ENCODE measurements at regions not wholly inside any gene's neighbourhood (a gene's known extent, or its start where the extent isn't known, plus 50 kb on each side); places are given as distances from the start of the nearest gene placed in this dataset.

GRCh38 chr4:166312166-166312565 is 439.1 kb downstream of the TLL1 start:
- Mint-ChIP-seq H3K4me1 (no peaks in the 10 kb centered on the region), H3K27ac (no peak overlapping the region), H3K9me3 (peaks cover 7% of the 10 kb centered on the region), H3K4me3 (no peak overlapping the region), H3K27me3 (no peaks in the 10 kb centered on the region), H3K36me3 (ENCODE audit: low read depth) (no peaks in the 10 kb centered on the region)
- POLR2A ChIA-PET: no interaction called here
- no peak for TF ChIP-seq CTCF (IDR thresholded peaks at IDR 0.05)
- CTCF ChIA-PET: no interaction called here
- intact Hi-C loops (cut with micrococcal nuclease): no loop called here
- DNase-seq: no peak
- no peak for ATAC-seq (ENCODE audit: low read depth)

GRCh38 chr4:166314902-166315301 is 441.9 kb downstream of the TLL1 start:
- no peak for TF ChIP-seq CTCF (IDR thresholded peaks at IDR 0.05)
- CTCF ChIA-PET: no interaction called here
- H3K27me3 Mint-ChIP-seq: no peaks in the 10 kb centered on the region
- H3K4me3 Mint-ChIP-seq: no peak overlapping the region
- DNase-seq (no peak), ATAC-seq (ENCODE audit: low read depth) (no peak)
- H3K9me3 Mint-ChIP-seq: peaks cover 7% of the 10 kb centered on the region
- intact Hi-C loops (cut with micrococcal nuclease): no loop called here
- H3K36me3 Mint-ChIP-seq (ENCODE audit: low read depth): no peaks in the 10 kb centered on the region
- H3K4me1 Mint-ChIP-seq: no peaks in the 10 kb centered on the region
- no peak overlapping the region for H3K27ac Mint-ChIP-seq
- POLR2A ChIA-PET: no interaction called here

- TF ChIP-seq CTCF (IDR thresholded peaks at IDR 0.05): no peak
- DNase-seq (no peak), ATAC-seq (ENCODE audit: low read depth) (no peak)
- Mint-ChIP-seq H3K9me3 (peaks cover 3% of the 10 kb centered on the region), H3K27me3 (no peaks in the 10 kb centered on the region), H3K36me3 (ENCODE audit: low read depth) (no peaks in the 10 kb centered on the region), H3K27ac (no peak overlapping the region), H3K4me3 (no peak overlapping the region), H3K4me1 (no peaks in the 10 kb centered on the region)
- intact Hi-C loops (cut with micrococcal nuclease): no loop called here
- POLR2A ChIA-PET: no interaction called here
- CTCF ChIA-PET: no interaction called here
Measured at GRCh38 chr4:166315721-166316467, 442.9 kb downstream of the TLL1 start.

GRCh38 chr4:166318810-166319525 is 445.9 kb downstream of the TLL1 start:
- Mint-ChIP-seq H3K4me3 (no peak overlapping the region), H3K36me3 (ENCODE audit: low read depth) (no peaks in the 10 kb centered on the region), H3K27ac (no peak overlapping the region), H3K4me1 (no peaks in the 10 kb centered on the region), H3K9me3 (peaks cover 6% of the 10 kb centered on the region), H3K27me3 (no peaks in the 10 kb centered on the region)
- intact Hi-C loops (cut with micrococcal nuclease): no loop called here
- POLR2A ChIA-PET: no interaction called here
- TF ChIP-seq CTCF (IDR thresholded peaks at IDR 0.05): no peak
- DNase-seq (no peak), ATAC-seq (ENCODE audit: low read depth) (no peak)
- CTCF ChIA-PET: no interaction called here

- CTCF ChIA-PET: no interaction called here
- Mint-ChIP-seq H3K27ac (no peak overlapping the region), H3K27me3 (no peaks in the 10 kb centered on the region), H3K9me3 (peaks cover 9% of the 10 kb centered on the region), H3K4me3 (no peak overlapping the region), H3K4me1 (no peaks in the 10 kb centered on the region), H3K36me3 (ENCODE audit: low read depth) (no peaks in the 10 kb centered on the region)
- POLR2A ChIA-PET: no interaction called here
- ATAC-seq (ENCODE audit: low read depth): no peak
- TF ChIP-seq CTCF (IDR thresholded peaks at IDR 0.05): no peak
- intact Hi-C loops (cut with micrococcal nuclease): no loop called here
- no peak for DNase-seq
Measured at GRCh38 chr4:166323250-166323649, 450.2 kb downstream of the TLL1 start.
